NCI-H1694 (cell line): ENCODE measurements at regions not wholly inside any gene's neighbourhood (a gene's known extent, or its start where the extent isn't known, plus 50 kb on each side); places are given as distances from the start of the nearest gene placed in this dataset.
"Not testable (repeated sequence)": the region's sequence is repeated elsewhere in the genome, so short reads cannot be mapped to it uniquely, and the experiment has no call there.

ENCODE experiments used
- DNase-seq: peaks from one replicate; lab custom pipeline; 2025; lab: John Stamatoyannopoulos, UW

DNA sequence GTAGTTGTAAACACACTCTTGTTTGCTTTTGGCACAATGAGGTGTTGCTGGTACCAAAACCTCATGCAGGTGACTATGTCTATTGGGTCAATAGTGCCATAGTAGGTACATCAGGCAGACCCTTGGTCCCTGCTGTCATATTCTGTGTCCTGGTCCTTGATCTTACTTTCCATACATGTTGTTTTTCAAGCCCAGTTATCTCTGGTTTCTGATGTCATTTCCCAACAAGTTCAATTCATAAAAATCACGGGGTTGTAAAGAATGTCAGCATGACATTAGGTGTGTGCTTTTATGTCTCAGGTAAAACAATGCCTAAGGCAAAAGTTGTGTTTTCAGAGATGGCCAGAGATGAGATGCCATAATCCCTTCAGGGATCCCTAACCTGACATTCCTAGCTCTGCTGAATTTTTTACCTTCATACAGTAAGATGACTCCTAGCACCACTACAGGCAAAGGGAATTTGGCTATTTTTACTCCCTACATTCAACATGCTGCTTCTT is 390.3 kb upstream of the PKN2 start:
- no peak for DNase-seq

GRCh38 chr1:88296227-88296626 is 387.8 kb upstream of the PKN2 start:
- no peak for DNase-seq

DNA sequence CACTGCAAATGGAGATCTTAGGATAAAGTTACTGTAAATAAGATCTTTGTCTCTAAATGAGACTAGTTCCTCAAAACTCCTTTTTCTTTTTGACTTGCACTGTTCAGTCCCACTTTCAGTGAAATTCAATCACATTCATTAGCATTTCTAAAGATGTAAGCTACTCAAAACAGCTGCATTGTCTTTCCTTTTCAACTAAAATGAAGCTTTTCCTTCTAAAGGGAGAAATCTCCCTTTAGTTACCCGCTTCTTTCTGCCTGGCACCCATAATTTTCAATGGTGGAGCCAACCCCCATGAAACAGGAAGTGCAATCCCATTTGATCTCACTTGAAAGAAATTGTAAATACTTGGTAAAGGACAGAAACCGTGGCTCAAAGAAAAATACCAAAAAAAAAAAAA is 387.4 kb upstream of the PKN2 start:
- DNase-seq: no peak

DNA sequence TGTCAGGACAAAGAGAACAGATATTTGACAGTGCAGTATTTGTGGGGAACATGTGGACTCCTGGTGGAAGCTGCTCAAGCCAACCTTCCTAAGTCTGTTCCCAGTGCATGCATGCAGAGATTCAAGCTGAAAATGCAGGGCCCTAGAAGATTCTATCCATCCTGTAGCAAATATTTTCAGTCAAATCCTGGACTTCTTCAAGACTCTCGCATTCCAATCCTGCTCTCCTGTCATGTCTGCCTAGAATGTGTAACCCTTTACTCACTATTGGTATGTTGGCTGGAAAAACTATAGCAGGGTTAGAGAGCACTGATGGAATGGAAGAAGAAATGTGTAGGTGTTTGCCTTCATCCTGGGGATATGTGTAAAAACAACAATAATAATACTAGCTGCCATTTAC is 385.6 kb upstream of the PKN2 start:
- DNase-seq: no peak

DNA sequence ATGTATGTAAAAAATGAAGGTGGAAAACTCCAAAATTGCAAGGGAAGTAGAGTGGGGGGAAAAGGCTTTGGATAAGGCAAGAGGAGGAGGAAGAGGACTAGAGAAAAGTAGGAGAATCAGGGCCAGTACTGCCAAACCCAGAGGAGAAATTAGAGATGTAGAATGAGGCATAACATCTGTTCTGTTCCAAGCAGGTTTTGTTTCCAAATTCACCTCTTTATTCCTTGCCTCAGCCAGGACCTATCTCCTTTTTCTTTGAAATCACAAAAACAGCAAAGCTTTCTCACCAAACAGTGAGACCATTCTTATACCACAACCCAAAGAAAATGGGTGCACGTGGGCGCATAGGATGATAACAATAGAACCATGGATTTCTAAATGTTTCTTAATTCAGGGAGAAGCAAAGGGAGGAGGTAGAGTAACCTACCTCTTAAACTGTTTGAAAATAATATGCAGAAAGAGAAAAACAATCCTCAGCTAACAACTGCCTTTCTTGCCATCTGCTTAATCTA is 383.3 kb upstream of the PKN2 start:
- DNase-seq: no peak

- DNase-seq: peak; percentile 12
Measured at GRCh38 chr1:88302843-88303486, 381.1 kb upstream of the PKN2 start.

- DNase-seq: no peak
Measured at GRCh38 chr1:88311265-88311664, 372.8 kb upstream of the PKN2 start.

DNA sequence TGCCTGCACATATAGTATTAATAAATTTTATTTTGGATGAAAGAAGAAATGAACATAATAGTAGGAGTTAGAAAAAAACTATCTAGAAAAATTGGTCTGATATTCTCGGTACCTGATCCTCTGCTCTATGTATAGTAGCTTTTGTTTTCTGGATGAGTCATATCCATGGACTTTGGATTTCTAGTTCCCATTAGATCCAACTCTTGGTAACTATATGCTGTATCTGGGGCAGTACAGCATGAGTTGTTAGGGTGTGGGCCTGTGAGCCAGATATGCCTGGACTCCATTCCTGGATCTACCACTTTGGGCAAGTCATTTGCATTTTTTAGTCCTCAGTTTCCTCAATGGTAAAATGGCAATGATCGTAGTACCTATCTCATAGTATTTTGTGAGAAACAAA is 372.2 kb upstream of the PKN2 start:
- DNase-seq: no peak

GRCh38 chr1:88317396-88317795 is 366.7 kb upstream of the PKN2 start:
- no peak for DNase-seq

DNA sequence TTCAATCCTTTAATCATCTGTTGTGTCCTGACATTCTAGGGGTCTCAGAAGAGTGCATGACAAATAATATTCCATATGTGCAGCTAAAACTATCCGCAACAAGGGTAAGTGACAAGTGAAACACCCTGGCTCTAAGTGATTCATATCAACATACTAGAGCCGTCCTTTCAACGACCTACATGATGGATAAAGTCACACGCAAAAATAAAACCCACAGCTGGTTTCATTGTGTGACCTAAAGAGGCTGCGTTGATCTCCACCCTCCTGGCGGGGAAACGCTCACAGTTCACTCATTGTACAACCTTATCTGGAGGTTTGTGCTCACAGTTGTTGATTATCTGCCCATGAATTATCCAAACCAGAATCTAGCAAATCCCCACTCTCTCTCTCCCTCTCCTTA is 365.3 kb upstream of the PKN2 start:
- no peak for DNase-seq

- DNase-seq: no peak
Measured at GRCh38 chr1:88320291-88320690, 363.8 kb upstream of the PKN2 start.

GRCh38 chr1:88321706-88322105 is 362.4 kb upstream of the PKN2 start:
- no peak for DNase-seq

DNA sequence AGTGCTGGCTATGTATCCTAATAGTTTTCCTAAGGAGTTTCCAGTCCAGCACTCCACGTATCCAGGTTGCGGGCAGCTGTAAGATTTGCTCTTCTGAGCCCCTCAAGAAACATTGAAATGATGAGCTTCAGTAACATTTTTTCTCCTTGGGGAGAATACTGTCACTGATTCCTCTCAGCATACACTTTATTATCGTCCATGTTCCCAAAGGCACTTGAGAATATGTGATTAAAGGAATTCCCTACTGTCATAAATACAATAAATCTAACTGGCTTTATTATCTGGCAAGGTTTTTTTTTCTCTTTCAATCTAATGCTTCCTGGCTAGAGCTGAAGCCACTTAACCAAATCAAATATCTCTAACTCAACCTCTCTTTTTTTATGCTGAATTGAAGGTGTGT is 359.2 kb upstream of the PKN2 start:
- no peak for DNase-seq

- DNase-seq: no peak
Measured at GRCh38 chr1:88327391-88328267, 356.4 kb upstream of the PKN2 start.

DNA sequence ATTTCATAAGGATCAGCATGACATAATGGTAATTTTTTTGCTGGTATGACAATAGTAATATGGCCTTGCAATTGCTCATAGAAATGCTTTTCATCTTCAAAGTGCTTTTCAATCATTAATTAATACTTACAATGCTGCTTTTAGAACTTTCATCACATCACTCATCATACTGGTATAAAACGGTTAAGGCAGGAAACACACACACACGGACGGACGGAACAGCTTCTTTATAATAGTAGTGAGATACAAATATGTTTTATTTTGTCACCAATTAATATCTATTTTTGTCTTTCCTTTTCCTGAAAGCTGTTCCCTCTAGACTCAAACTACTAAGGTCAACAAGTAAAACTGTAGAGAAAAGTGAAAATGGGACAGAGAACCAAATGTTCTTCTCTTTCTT is 353.9 kb upstream of the PKN2 start:
- no peak for DNase-seq

GRCh38 chr1:88333086-88333695 is 350.9 kb upstream of the PKN2 start:
- DNase-seq: no peak

DNA sequence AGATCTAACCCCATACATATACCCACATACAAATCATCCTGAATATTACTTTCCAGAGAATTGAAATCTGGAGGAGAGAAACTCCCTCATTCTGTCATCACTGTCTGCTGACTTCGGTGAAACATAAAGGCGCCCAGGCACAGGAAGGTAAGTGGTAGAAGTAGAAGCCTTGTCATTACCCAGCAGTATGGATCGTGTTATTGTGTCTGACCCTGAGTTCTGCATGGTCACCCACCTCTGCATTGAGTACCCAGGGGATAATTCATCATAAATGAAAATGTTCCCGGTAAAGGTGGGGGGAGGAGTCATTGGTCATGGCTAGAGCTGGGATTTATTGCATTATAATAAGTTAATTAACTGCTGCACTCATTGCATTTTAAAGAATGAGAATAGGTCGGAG is 342.6 kb upstream of the PKN2 start:
- DNase-seq: no peak

DNA sequence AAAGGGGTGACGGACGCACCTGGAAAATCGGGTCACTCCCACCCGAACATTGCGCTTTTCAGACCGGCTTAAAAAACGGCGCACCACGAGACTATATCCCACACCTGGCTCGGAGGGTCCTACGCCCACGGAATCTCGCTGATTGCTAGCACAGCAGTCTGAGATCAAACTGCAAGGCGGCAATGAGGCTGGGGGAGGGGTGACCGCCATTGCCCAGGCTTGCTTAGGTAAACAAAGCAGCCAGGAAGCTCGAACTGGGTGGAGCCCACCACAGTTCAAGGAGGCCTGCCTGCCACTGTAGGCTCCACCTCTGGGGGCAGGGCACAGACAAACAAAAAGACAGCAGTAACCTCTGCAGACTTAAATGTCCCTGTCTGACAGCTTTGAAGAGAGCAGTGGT is 342.0 kb upstream of the PKN2 start:
- not testable (repeated sequence) for DNase-seq

- no peak for DNase-seq
Measured at GRCh38 chr1:88350648-88351047, 333.4 kb upstream of the PKN2 start.

DNA sequence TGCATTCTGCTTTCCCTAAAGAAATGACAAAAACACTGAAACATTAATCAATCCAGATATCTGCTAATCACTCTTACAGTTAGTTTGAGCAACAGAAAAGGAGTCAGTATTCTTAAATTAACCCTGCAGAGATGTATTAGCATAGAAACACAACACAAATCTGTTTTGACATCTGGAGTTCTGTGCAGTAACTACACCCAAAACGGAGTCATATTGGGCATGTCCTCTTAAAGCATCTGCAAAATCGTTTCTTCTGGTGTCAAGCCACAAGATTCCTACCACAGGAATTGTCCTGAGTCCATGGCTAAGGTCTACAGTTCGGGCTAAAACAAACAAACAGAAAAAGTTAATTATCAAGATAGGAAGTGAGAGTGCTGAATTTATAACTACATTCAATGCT is 332.1 kb upstream of the PKN2 start:
- no peak for DNase-seq

DNA sequence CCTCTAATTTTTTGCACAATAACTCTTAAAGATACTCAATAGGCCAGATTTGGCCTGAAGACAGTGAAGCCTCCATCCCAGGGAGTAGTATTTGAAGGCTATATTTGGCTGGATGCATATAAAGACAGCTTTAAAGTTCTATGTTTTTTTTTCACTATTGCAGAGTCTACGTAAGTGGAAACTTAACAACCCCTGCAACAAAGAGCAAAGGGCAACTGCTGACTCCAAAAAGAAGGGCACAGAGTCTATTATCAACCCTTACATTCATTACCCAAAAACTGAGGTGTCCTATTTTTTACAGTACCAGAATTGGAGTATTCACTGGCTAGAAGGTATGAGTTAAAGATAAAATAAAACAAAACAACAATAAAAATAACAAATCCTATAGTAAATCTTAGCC is 329.8 kb upstream of the PKN2 start:
- DNase-seq: no peak

- no peak for DNase-seq
Measured at GRCh38 chr1:88357729-88358128, 326.3 kb upstream of the PKN2 start.
